Mucosa of descending colon (tissue), 3 donors: ENCODE measurements at regions not wholly inside any gene's neighbourhood (a gene's known extent, or its start where the extent isn't known, plus 50 kb on each side); places are given as distances from the start of the nearest gene placed in this dataset.

Experiments used
- ATAC-seq: fragments of 200-7000 bp; cut with Tn5 transposase; one replicate; pipeline ENCODE4 v1.9.1; 2020; ENCODE audit warnings: mild to moderate bottlenecking, moderate library complexity
- DNase-seq, 3 donors: peaks; one replicate each; pipeline ENCODE4 v3.0.0-alpha.2; 2020
- H3K36me3 ChIP-seq: fragments of 200-600 bp; one replicate; pipeline ENCODE4 v1.8.0; 2021; ENCODE audit warnings: low read depth, mild to moderate bottlenecking
- H3K4me1 ChIP-seq: fragments of 200-600 bp; one replicate; pipeline ENCODE4 v1.8.0; 2021; ENCODE audit warnings: low read depth, mild to moderate bottlenecking
- H3K4me3 ChIP-seq: fragments of 200-600 bp; one replicate; pipeline ENCODE4 v1.8.0; 2021; ENCODE audit warnings: mild to moderate bottlenecking
- H3K9me3 ChIP-seq: fragments of 200-600 bp; one replicate; pipeline ENCODE4 v1.8.0; 2021; ENCODE audit warnings: mild to moderate bottlenecking
- CTCF ChIP-seq: fragments of 200-600 bp; IDR thresholded peaks from one replicate; pipeline ENCODE4 v1.8.0; 2022; ENCODE audit warnings: antibody characterized with exemption, mild to moderate bottlenecking
- intact Hi-C, 2 donors: fragments of 100-400 bp; cut with DNase I in 1 of 2; cut with micrococcal nuclease in 1 of 2; formaldehyde crosslinking; loops; one replicate each; pipeline versions ENCODE4 v1.11.0 to v1.11.1; 2022; cut with DNase I, micrococcal nuclease
- donor health status: DM: no; HTN: no; CAD: no; lungs with moderate emphysema.
- donor health status: DM: no; HTN: no; CAD: no.
- donor health status: DM: no; HTN: yes; CAD: no.

DNA sequence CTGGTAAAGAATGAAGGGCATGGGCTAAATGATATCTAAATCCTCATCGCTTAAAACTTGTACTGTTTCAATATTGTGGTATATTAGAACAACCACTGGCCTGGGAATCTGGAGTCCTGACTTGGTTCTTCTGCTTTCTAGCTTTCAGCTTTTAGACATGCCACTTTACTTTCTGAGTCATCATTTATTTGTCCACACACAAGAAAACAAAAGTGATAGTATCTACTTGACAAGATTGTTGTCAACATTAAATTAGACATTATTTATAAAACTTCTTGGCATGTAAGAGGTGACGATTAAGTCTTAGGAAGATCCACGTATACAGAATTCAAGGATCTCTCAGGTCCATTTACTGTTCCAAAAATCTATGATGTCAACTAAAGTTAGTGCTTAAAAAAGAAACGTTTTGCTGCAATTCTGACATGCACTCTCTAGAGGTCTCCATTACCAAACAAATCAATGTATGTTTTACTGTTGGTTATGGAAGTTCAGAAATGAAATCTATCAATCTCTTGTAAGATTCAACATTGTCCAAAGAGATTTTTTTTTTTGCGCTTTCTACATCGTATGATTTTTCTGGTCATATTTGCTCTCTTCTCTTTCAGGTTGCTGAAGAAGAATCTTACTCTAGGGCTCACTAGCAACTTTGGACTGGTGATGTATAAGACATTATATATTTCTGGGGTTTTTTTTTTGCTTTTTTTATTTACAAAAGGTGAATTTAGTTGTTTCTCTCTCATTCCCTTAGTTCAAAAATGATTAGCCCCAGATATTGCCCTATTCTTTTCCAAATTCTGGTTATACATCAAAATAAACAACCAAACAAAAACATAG lies 53.6 kb upstream of the DYNC1I1 start:
- TF ChIP-seq CTCF: no peak
- Histone ChIP-seq H3K36me3 (no peaks in the 10 kb centered on the region), H3K4me1 (no peaks in the 10 kb centered on the region), H3K9me3 (no peaks in the 10 kb centered on the region), H3K4me3 (no peak overlapping the region)
- no peak for ATAC-seq
- DNase-seq: no peak
- intact Hi-C loops: no loop called here

DNA sequence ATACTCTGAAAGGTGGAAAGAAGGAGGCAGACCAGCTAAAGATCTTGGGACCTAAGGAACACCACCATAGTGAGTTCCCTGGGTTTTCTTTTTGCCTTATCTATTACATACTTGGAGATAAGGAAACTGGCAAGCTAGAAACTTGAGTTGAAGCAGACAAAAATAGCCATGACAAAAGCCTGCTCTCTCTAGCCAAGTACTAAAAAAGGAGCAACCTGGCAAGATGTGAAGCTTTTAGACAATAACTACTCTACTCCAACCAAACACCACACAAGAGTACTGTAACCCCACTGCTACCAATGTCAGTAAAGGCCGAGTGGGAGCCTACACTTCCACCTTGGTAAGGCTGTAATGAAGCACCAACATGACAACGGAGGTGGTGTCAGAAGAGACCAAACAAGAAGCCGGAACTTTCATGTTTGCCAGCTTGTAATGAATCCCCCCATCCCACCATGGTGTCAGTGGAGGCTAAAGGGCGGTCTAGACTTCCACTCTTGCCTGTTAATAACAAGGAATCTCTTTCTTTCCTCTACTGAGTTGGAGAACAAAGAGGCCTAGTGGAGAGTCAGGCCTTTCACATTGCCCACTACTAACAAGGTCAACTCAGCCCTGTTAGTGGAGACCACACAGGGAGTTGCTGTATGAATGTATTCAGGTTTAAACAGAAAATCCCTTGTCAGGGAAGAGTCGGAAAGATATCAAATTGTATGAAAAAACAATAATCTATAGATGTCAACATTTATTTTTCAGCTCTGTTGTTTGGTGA lies 55.8 kb upstream of the DYNC1I1 start:
- intact Hi-C loops: no loop called here
- no peak for DNase-seq
- ATAC-seq: no peak

DNA sequence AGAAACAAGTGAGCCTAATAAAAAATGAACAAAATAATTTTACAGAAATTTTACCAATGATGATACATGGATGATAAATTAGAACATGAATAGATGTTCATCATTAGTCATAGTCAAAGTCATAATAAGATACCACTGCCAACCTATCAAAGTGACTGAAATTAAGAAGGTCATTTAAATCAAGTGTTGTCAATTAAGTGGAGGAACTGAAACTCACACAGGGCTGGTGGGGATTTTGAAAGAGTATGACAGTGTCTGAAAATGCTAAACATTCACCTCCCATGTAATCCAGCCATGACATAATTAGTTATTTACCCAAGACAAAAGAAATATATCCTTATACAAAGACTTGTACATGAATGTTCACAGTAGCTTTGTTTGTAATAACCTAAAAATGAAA lies 57.1 kb upstream of the DYNC1I1 start:
- DNase-seq (no peak), ATAC-seq (no peak)
- intact Hi-C loops: no loop called here
- Histone ChIP-seq H3K9me3 (no peaks in the 10 kb centered on the region), H3K4me3 (no peak overlapping the region), H3K4me1 (no peaks in the 10 kb centered on the region), H3K36me3 (no peaks in the 10 kb centered on the region)
- TF ChIP-seq CTCF: no peak

More for the DNA sequence above, 55.8 kb upstream of the DYNC1I1 start:
- H3K4me1 ChIP-seq: no peaks in the 10 kb centered on the region
- H3K4me3 ChIP-seq: no peak overlapping the region
- no peaks in the 10 kb centered on the region for H3K9me3 ChIP-seq
- TF ChIP-seq CTCF: no peak
- H3K36me3 ChIP-seq: no peaks in the 10 kb centered on the region

DNA sequence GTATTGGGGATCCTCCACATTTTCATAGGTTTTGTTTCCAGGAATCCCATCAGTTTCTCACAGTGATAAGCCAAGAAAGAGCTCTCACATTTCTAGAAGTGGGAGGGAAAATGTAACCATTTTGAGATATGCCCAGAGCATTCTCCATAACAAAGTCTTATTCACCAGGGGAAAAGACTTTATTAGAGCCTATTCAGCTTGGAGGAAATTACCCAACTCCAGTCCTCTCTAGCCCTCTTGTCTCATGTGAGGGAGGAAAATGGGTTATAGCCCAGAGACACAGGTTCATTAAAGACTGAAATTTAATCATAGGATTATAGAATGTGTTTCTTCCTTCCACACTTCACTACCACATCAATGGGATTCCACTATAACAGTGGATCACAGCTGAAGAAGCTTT lies 61.6 kb upstream of the DYNC1I1 start:
- intact Hi-C loops: no loop called here
- Histone ChIP-seq H3K9me3 (peaks cover 4% of the 10 kb centered on the region), H3K4me3 (no peak overlapping the region), H3K4me1 (no peaks in the 10 kb centered on the region), H3K36me3 (no peaks in the 10 kb centered on the region)
- DNase-seq (no peak), ATAC-seq (no peak)
- TF ChIP-seq CTCF: no peak

GRCh38 chr7:95700917-95701316 lies 71.4 kb upstream of the DYNC1I1 start:
- intact Hi-C loops: no loop called here
- DNase-seq (no peak), ATAC-seq (no peak)
- Histone ChIP-seq H3K9me3 (no peaks in the 10 kb centered on the region), H3K36me3 (no peaks in the 10 kb centered on the region), H3K4me1 (no peaks in the 10 kb centered on the region), H3K4me3 (no peak overlapping the region)
- no peak for TF ChIP-seq CTCF
